Neural crest cell (in vitro differentiated cells): ENCODE measurements at regions not wholly inside any gene's neighbourhood (a gene's known extent, or its start where the extent isn't known, plus 50 kb on each side); places are given as distances from the start of the nearest gene placed in this dataset.

ENCODE experiments used
- DNase-seq: peaks from one replicate; pipeline ENCODE4 v3.0.0; 2021; ENCODE audit warnings: low read depth, mixed read lengths, low spot score
- H3K27ac Mint-ChIP-seq: one replicate; pipeline ENCODE4 v1.8.0; 2021; ENCODE audit warnings: mild to moderate bottlenecking, mixed read lengths; ENCODE audit not compliant: unreplicated experiment
- H3K27me3 Mint-ChIP-seq: 2 replicates; pipeline ENCODE4 v1.8.0; 2021; ENCODE audit warnings: low read depth, mild to moderate bottlenecking, mixed read lengths
- H3K36me3 Mint-ChIP-seq: 2 replicates; pipeline ENCODE4 v1.8.0; 2021; ENCODE audit warnings: low read depth, mild to moderate bottlenecking, mixed read lengths
- H3K4me1 Mint-ChIP-seq: 2 replicates; pipeline ENCODE4 v1.8.0; 2021; ENCODE audit warnings: mixed read lengths
- H3K4me3 Mint-ChIP-seq: one replicate; pipeline ENCODE4 v1.8.0; 2021; ENCODE audit warnings: mild to moderate bottlenecking, mixed read lengths
- H3K9me3 Mint-ChIP-seq: 2 replicates; pipeline ENCODE4 v1.8.0; 2021; ENCODE audit warnings: mixed read lengths
- TF ChIP-seq, protein P1 (sequence below): fragments of 200-600 bp; sonication (generic); conservative IDR thresholded peaks from 2 replicates; pipeline ENCODE4 v1.5.0; 2021; ENCODE audit warnings: antibody characterized with exemption, mild to moderate bottlenecking

DNA sequence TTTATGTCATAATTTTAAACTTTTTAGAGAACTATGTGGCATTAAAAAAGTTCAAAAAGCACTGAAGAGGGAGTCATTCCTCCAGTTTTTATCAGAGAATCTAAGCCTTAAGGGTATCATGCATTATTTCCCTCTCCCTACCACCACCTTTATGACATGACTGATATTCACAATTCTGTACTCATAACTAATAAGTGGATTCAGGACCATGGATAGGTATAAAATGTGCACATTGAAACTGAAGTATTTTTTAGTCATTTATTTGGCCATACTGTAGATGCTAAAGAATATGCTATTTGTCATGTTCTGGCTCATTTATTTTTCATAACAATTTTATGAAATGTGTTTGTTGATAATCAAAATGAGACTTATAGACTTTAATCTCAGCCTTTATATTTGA is 897.5 kb upstream of the AGA start:
- DNase-seq = no peak
- H3K36me3 Mint-ChIP-seq = no peaks in the 10 kb centered on the region
- H3K27ac Mint-ChIP-seq = no peak overlapping the region
- H3K4me3 Mint-ChIP-seq = no peak overlapping the region
- no peaks in the 10 kb centered on the region for H3K27me3 Mint-ChIP-seq
- peaks cover 5% of the 10 kb centered on the region for H3K9me3 Mint-ChIP-seq
- TF ChIP-seq, protein P1, sequence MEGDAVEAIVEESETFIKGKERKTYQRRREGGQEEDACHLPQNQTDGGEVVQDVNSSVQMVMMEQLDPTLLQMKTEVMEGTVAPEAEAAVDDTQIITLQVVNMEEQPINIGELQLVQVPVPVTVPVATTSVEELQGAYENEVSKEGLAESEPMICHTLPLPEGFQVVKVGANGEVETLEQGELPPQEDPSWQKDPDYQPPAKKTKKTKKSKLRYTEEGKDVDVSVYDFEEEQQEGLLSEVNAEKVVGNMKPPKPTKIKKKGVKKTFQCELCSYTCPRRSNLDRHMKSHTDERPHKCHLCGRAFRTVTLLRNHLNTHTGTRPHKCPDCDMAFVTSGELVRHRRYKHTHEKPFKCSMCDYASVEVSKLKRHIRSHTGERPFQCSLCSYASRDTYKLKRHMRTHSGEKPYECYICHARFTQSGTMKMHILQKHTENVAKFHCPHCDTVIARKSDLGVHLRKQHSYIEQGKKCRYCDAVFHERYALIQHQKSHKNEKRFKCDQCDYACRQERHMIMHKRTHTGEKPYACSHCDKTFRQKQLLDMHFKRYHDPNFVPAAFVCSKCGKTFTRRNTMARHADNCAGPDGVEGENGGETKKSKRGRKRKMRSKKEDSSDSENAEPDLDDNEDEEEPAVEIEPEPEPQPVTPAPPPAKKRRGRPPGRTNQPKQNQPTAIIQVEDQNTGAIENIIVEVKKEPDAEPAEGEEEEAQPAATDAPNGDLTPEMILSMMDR = no peak
- no peaks in the 10 kb centered on the region for H3K4me1 Mint-ChIP-seq

DNA sequence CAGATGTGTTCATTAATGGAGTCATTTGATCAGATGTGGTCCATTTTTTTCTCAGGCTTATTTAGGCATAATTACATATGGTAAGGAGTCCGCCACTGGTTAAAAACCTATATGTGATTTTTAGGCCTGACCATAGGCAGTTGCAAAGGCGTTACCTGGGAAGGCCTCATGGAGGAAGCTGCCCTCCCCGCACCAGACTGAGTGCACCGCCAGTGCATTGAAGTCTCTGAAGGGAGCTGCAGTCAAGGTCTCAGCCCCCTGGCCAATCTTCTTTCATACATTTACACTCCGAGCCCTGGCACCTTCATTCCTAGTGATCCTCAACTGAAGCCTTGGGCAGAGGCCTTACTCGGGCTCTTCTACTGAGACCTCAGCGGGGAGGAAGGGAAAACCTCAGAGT is 898.2 kb upstream of the AGA start:
- no peaks in the 10 kb centered on the region for H3K27me3 Mint-ChIP-seq
- no peak for DNase-seq
- no peak overlapping the region for H3K27ac Mint-ChIP-seq
- peaks cover 5% of the 10 kb centered on the region for H3K9me3 Mint-ChIP-seq
- TF ChIP-seq, protein P1 = no peak
- no peaks in the 10 kb centered on the region for H3K4me1 Mint-ChIP-seq
- no peak overlapping the region for H3K4me3 Mint-ChIP-seq
- H3K36me3 Mint-ChIP-seq = no peaks in the 10 kb centered on the region

DNA sequence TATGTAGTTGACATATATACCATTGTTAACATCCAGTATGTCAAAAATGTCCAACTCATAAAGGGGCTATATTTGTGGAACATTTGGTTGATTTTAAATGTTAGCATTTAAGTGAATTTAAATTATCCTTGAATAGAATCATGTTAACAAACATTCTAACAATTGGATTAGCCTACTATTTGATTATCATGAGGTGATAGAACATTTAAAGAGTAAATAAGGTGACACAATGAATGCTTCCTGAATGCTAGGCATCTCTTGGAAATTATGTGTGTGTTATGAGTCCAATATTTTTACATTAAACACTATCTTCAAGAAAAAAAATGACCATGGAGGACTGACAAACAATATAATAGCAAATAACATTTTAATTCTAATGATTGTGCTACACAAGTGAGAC is 901.9 kb upstream of the AGA start:
- Mint-ChIP-seq H3K4me3 (no peak overlapping the region), H3K36me3 (no peaks in the 10 kb centered on the region), H3K9me3 (no peaks in the 10 kb centered on the region), H3K27me3 (no peaks in the 10 kb centered on the region), H3K27ac (no peak overlapping the region), H3K4me1 (no peaks in the 10 kb centered on the region)
- TF ChIP-seq, protein P1 = no peak
- no peak for DNase-seq

DNA sequence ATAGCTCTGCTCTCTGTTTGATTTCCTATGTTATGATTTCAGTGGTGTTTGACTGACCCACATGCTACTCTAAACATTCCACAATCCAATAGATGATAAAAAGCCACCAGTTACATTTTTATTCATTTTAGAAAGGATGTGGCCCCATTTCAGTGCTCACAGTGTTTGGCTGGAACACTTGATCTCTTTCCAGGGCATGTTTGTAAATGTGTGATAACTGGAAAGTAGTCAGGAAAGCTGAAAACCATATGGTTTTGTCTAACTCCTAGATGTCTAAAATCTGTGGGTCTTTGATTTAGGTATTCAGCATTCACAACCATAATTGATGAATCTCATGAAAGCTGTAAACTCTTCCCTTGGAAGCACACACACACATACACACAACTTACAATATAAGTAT is 904.9 kb upstream of the AGA start:
- no peaks in the 10 kb centered on the region for H3K4me1 Mint-ChIP-seq
- no peak for DNase-seq
- no peaks in the 10 kb centered on the region for H3K9me3 Mint-ChIP-seq
- no peaks in the 10 kb centered on the region for H3K27me3 Mint-ChIP-seq
- TF ChIP-seq, protein P1 = no peak
- H3K4me3 Mint-ChIP-seq = no peak overlapping the region
- no peak overlapping the region for H3K27ac Mint-ChIP-seq
- no peaks in the 10 kb centered on the region for H3K36me3 Mint-ChIP-seq

DNA sequence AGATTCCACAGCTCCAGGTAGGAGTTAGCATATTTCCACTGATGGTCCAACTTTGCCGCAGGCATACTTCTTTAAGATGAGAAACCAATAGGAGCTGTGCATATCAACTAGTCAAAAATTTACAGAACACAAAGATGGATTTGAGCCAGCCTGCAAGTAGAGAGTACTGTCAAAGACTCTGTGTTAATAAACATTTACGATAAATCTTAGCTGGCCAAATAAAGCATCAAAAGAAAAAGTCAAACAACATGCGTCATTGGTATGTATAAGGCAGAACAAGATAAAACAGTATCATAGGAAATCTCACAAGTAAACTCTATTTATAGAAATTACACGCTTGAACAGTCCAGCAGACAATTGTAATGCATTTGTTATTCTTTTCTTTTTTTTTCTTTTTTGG is 907.4 kb upstream of the AGA start:
- no peak overlapping the region for H3K27ac Mint-ChIP-seq
- H3K27me3 Mint-ChIP-seq = no peaks in the 10 kb centered on the region
- no peaks in the 10 kb centered on the region for H3K9me3 Mint-ChIP-seq
- H3K4me3 Mint-ChIP-seq = no peak overlapping the region
- H3K36me3 Mint-ChIP-seq = no peaks in the 10 kb centered on the region
- TF ChIP-seq, protein P1 = no peak
- H3K4me1 Mint-ChIP-seq = no peaks in the 10 kb centered on the region
- no peak for DNase-seq

DNA sequence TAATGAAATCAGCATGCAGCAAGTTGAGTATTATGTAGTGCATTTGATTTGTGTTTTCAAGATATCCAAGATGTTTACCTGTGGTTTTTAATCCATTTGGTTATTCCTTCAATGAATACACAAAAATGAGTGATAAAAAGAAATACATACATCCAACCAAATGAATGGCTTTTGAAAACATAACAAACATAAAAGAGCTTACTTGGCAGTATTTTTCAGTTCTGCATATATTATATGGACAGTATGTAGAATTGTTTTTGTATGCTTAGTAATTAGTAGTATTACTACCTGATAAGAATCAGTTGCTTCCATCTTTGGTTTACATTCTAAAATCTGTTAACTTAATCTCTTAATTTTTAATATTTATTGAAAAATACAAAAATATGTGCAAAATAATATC is 908.9 kb upstream of the AGA start:
- H3K4me1 Mint-ChIP-seq = no peaks in the 10 kb centered on the region
- no peak overlapping the region for H3K27ac Mint-ChIP-seq
- TF ChIP-seq, protein P1 = no peak
- no peaks in the 10 kb centered on the region for H3K9me3 Mint-ChIP-seq
- no peak for DNase-seq
- no peak overlapping the region for H3K4me3 Mint-ChIP-seq
- H3K36me3 Mint-ChIP-seq = no peaks in the 10 kb centered on the region
- no peaks in the 10 kb centered on the region for H3K27me3 Mint-ChIP-seq
